T-helper 2 cell treated with Interferon-gamma antibody and Interleukin-4, amounts not matched to agents 5 μg/mL and 100 μg/mL, for 36 hours (primary cell): ENCODE measurements at regions not wholly inside any gene's neighbourhood (a gene's known extent, or its start where the extent isn't known, plus 50 kb on each side); places are given as distances from the start of the nearest gene placed in this dataset.

Source experiments
- DNase-seq: peaks from one replicate; pipeline ENCODE4 v3.0.0; 2021; ENCODE audit warnings: low spot score
- H3K27ac Mint-ChIP-seq: one replicate; pipeline ENCODE4 v1.8.0; 2021; ENCODE audit warnings: mild to moderate bottlenecking, mixed read lengths
- H3K27me3 Mint-ChIP-seq: one replicate; pipeline ENCODE4 v1.8.0; 2021; ENCODE audit warnings: low read depth, mixed read lengths
- H3K36me3 Mint-ChIP-seq: one replicate; pipeline ENCODE4 v1.8.0; 2021; ENCODE audit warnings: low read depth, mixed read lengths
- H3K4me1 Mint-ChIP-seq: one replicate; pipeline ENCODE4 v1.8.0; 2021; ENCODE audit warnings: low read depth, mixed read lengths
- H3K4me3 Mint-ChIP-seq: one replicate; pipeline ENCODE4 v1.8.0; 2022; ENCODE audit warnings: mild to moderate bottlenecking, moderate library complexity, mixed read lengths
- H3K9me3 Mint-ChIP-seq: one replicate; pipeline ENCODE4 v1.8.0; 2021; ENCODE audit warnings: mixed read lengths

DNA sequence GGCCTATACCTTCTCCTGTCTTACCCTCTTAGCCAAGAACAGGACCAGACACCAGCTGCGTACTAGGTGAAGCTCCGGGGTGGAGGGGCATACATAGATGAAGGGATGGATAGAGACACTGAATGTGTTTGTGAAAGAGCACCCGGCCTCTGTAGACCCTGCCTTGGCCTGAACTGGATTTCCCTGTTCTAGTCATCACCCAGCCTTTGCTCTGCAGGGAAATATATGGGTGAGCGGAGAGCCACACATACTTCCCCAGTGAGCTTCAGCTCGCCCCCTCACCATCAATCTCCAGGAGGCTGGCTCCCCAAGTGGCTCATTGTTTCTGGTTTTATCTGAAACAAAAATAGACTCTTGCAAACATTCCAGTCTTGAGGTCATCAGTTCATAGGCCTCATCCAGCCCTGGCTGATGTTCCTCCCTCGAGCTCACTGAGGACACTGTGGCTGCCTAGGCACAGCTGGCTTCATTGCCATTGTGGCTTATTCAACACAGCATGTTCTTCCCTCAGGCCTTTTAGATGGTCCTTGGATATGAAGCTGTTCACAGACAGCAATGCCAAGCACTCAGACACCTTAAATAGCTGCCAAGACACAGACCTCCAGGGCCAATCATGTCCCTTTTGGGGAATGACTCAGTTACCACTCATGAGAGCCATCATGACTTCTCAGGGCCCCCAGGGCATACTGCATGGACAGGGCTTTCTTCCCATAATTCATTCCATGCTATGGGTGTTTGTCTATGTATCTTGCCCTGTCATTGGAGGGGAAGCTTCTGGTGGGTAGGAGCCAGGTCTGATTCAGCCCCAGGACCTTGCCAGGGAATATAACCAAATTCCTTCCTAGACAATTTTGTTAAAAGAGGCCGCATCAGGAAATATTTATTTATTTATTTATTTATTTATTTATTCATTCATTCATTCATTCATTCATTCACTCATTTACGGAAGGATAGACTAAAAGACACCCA lies 82.4 kb downstream of the TTC32 start:
- no peaks in the 10 kb centered on the region for H3K9me3 Mint-ChIP-seq
- H3K36me3 Mint-ChIP-seq: no peaks in the 10 kb centered on the region

DNA sequence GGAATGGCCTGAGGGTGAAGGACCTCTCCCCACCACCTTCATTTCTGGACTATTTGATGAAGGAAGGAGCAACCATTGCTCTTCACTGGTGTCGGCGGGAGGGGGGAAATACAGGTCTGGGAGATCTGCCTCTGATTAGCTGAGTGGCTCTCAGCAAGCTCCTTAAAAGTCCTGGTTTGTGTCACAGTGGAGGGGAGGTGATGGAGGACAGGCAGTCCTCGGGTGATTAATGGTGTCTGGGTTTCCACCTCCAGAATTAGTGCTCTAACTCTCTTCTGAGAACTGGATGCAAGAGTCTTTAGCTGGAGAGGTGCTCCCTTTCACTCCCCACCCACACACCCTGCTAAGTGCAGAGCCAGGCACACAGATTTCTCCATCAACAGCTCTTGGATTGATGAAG lies 83.2 kb downstream of the TTC32 start:
- no peak overlapping the region for H3K4me3 Mint-ChIP-seq
- H3K27me3 Mint-ChIP-seq: peaks cover 8% of the 10 kb centered on the region
- no peak overlapping the region for H3K27ac Mint-ChIP-seq
- H3K9me3 Mint-ChIP-seq: no peaks in the 10 kb centered on the region
- no peak for DNase-seq
- H3K4me1 Mint-ChIP-seq: no peaks in the 10 kb centered on the region
- H3K36me3 Mint-ChIP-seq: no peaks in the 10 kb centered on the region

More for the DNA sequence above, 82.4 kb downstream of the TTC32 start:
- Mint-ChIP-seq H3K4me1 (no peaks in the 10 kb centered on the region), H3K4me3 (no peak overlapping the region), H3K27me3 (peaks cover 13% of the 10 kb centered on the region), H3K27ac (no peak overlapping the region)
- no peak for DNase-seq

DNA sequence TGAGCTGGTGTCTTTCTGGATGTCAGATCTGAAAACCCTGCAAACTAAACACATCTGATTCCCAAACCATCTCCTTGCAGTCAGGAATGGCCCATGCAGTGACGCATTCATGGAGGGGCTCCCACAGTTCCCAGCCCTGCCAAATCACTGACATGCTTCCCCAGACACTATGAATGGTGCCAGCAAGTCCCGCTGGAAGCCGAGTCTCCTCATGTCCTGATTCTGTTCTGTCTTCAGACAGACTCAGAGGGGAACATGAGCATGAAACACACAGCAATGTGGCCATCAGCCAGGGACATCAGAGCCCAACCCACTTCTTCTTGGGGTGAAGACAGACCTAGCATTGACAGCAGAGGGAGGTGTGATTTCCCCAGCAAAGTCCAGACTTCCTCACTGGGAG lies 83.7 kb downstream of the TTC32 start:
- Mint-ChIP-seq H3K4me1 (no peaks in the 10 kb centered on the region), H3K4me3 (no peak overlapping the region), H3K36me3 (no peaks in the 10 kb centered on the region), H3K9me3 (no peaks in the 10 kb centered on the region), H3K27ac (no peak overlapping the region), H3K27me3 (peaks cover 6% of the 10 kb centered on the region)
- no peak for DNase-seq

DNA sequence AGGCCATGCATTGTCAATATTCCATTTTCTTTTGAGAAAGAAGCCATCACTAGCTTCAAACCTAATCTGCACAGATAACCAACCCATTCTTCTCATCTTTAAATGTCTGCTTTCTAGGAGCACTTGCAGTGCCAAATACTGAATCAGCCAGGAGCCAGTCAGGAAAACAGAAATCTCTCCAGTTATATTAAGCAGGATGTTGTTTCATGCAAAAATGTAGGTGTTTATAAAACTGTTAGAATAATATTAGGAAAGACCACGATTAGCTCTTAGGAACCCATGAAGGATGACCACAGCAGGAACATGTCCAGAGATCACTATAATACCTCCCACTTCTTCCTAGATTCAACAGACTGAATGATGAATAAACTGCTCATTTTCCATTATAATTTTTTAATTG lies 86.0 kb downstream of the TTC32 start:
- Mint-ChIP-seq H3K27ac (no peak overlapping the region), H3K4me1 (no peaks in the 10 kb centered on the region), H3K27me3 (peaks cover 5% of the 10 kb centered on the region)

DNA sequence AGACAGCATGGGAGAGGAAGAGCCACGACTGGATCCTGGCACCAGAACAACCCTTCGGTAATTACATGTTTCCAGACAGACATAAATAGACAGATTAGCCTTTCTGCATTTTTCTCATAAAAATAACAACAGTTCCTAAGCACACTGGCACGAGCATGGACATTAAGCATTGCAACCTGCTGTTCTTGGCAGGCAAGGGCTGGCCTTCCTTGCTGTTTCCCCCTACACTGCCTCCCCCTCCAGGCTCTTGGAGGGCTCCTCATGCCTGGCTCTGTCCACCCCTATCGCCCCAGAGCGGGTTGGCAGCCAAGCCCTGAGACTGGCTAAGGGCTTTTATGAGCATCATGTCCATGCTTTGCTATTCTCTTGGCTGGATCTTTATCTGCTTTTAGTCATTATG lies 89.6 kb downstream of the TTC32 start:
- DNase-seq: no peak
- H3K4me3 Mint-ChIP-seq: no peak overlapping the region
- no peaks in the 10 kb centered on the region for H3K36me3 Mint-ChIP-seq
- H3K27me3 Mint-ChIP-seq: peaks cover 5% of the 10 kb centered on the region
- H3K4me1 Mint-ChIP-seq: no peaks in the 10 kb centered on the region
- H3K27ac Mint-ChIP-seq: no peak overlapping the region
- H3K9me3 Mint-ChIP-seq: no peaks in the 10 kb centered on the region

More for the DNA sequence above, 86.0 kb downstream of the TTC32 start:
- Mint-ChIP-seq H3K36me3 (no peaks in the 10 kb centered on the region), H3K9me3 (no peaks in the 10 kb centered on the region), H3K4me3 (no peak overlapping the region)
- no peak for DNase-seq

DNA sequence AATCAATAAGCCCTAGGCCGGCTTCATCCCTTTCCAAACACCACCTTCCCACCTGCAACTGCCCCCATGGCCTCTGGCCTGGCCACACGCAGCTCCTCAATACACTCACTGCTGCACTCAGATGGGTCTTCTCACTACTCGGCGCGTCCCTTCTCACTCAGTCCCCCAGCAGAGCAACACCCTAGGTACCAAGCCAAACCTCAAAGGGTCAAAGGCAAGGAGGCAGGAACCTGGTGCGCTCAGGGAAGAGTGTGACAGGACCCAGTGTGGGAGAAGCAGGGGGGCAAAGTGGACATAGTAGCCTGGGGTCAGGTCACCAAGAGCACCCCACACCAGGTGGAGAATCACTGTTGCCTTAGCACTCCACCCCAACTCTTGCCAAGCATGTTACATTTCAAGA lies 90.6 kb downstream of the TTC32 start:
- Mint-ChIP-seq H3K27me3 (peaks cover 5% of the 10 kb centered on the region), H3K36me3 (no peaks in the 10 kb centered on the region), H3K27ac (no peak overlapping the region), H3K4me1 (no peaks in the 10 kb centered on the region), H3K4me3 (no peak overlapping the region), H3K9me3 (no peaks in the 10 kb centered on the region)
- DNase-seq: no peak

DNA sequence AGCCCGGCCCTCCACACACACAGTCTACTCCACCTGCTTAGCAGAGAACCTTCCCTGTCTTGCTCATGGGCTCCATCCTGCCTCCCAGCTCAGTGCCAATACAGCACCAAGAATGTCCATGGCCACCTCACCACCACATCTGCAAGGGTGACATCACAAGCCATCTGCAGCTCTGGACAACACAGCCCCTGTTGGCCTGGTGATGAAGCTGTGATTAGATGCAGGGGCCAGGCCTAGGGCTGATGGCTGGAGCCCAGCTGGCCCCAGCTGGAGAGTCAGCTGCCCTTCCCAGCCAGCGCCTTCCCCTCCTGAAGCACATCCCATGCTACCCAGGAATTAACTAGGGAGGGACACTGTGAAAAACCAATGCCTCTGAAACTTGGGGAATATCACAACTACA lies 91.1 kb downstream of the TTC32 start:
- Mint-ChIP-seq H3K9me3 (no peaks in the 10 kb centered on the region), H3K36me3 (no peaks in the 10 kb centered on the region), H3K27me3 (peaks cover 5% of the 10 kb centered on the region), H3K27ac (no peak overlapping the region), H3K4me3 (no peak overlapping the region), H3K4me1 (no peaks in the 10 kb centered on the region)
- no peak for DNase-seq

DNA sequence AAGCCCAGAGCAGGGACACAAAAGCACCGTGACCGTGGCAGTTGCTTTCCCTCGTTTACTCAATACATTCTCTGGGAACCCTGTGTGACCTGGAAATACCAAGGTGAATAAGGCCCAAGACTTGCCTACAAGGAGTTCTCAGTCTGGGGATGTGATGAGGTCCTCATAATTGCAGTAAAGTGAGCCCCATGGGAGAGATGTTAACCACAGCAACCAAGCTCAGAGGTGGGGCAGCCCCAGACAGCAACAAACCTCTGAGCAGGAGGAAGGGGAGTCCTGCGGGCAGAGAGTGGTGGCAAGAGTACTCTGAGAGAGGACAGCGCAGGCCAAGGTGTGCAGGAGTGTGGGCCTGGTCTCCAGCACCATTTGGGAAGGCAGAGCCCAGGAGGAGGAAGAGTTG lies 91.6 kb downstream of the TTC32 start:
- Mint-ChIP-seq H3K36me3 (no peaks in the 10 kb centered on the region), H3K27ac (no peak overlapping the region), H3K9me3 (no peaks in the 10 kb centered on the region), H3K27me3 (peaks cover 3% of the 10 kb centered on the region), H3K4me3 (no peak overlapping the region), H3K4me1 (no peaks in the 10 kb centered on the region)
- DNase-seq: no peak

DNA sequence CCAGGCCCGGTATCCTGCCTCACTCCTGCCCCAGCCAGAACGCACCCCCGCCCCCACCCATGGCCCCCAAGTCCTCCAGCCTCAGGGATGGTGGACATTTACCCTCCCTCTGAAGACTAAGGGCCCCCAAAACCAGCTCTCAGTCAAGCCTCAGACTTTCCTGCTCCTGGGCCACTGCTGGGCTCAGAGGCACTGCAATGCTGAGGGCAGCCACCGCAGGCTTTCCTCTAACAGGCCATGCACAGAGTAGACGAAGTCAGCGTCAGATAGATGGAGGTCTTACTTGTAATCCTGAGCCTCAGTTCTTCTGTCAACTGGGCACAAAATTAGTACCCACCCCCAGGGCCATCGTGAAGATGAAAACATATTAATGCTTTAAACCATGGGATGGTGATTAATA lies 92.6 kb downstream of the TTC32 start:
- Mint-ChIP-seq H3K27ac (no peak overlapping the region), H3K27me3 (no peaks in the 10 kb centered on the region), H3K36me3 (no peaks in the 10 kb centered on the region), H3K4me3 (no peak overlapping the region), H3K9me3 (no peaks in the 10 kb centered on the region), H3K4me1 (no peaks in the 10 kb centered on the region)
- DNase-seq: no peak

DNA sequence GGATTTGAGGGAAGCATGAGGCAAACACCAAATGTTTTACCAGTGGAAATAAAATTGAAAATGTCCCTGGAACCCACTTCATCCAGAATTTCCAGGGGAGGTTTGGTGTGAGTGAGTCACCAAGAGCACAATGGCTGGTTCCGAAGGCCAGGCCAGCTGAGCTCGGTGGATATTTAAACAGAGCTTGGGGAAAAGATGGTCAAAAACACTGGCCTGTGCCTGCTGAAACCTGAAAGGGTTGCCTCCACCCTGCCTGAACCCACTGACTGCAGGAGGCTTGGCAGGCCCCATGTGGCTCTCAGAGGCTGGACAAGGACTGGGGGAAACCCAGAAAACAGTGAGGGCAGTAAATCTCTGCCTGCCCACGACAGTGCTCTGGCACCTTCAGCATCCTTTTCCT lies 93.9 kb downstream of the TTC32 start:
- Mint-ChIP-seq H3K27me3 (no peaks in the 10 kb centered on the region), H3K4me3 (no peak overlapping the region), H3K27ac (no peak overlapping the region), H3K4me1 (no peaks in the 10 kb centered on the region), H3K9me3 (no peaks in the 10 kb centered on the region), H3K36me3 (no peaks in the 10 kb centered on the region)
- DNase-seq: no peak

DNA sequence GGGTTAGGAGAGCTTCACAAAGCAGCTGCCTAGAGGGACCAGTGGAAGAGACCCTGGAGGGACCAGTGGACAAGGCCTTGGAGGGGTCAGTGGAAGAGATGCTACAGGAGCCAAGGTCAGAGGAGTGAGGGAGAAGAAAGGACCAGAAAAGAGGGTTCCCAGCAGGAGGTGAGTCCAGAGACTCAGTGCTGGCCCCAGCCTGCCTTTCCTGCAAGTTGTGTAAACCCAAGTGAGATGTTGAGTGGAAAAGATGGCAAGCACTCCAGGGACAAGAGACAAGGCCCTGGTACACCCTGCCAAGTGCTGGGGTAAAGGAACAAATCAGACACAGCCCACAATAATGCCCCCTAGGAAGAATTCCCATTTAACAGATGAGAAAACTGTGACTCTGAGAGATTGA lies 94.4 kb downstream of the TTC32 start:
- no peaks in the 10 kb centered on the region for H3K27me3 Mint-ChIP-seq
- H3K4me1 Mint-ChIP-seq: no peaks in the 10 kb centered on the region
- H3K27ac Mint-ChIP-seq: no peak overlapping the region
- no peak overlapping the region for H3K4me3 Mint-ChIP-seq
- no peaks in the 10 kb centered on the region for H3K36me3 Mint-ChIP-seq
- H3K9me3 Mint-ChIP-seq: no peaks in the 10 kb centered on the region
- no peak for DNase-seq

DNA sequence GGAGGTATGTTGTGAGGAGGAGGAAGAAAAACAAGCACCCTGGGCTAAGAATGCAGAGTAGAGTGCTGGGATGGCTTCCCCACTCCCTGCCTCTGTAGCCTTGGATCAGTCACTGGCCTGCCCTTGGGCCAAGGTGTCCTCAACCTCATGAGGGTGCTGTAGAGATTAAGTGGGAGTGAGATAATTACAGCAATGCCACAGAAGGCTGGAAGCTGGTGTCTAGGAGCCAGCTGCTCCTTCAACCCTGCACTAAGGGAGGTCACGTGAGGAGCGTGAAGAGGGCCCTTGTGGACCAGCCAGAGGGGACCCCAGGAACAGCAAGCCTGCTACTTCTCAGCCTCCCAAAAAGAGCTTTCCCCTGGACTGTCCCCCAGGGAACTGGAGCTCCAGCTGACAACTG lies 95.2 kb downstream of the TTC32 start:
- Mint-ChIP-seq H3K4me3 (no peak overlapping the region), H3K4me1 (no peaks in the 10 kb centered on the region), H3K27ac (no peak overlapping the region), H3K9me3 (no peaks in the 10 kb centered on the region), H3K27me3 (no peaks in the 10 kb centered on the region), H3K36me3 (no peaks in the 10 kb centered on the region)
- DNase-seq: no peak

DNA sequence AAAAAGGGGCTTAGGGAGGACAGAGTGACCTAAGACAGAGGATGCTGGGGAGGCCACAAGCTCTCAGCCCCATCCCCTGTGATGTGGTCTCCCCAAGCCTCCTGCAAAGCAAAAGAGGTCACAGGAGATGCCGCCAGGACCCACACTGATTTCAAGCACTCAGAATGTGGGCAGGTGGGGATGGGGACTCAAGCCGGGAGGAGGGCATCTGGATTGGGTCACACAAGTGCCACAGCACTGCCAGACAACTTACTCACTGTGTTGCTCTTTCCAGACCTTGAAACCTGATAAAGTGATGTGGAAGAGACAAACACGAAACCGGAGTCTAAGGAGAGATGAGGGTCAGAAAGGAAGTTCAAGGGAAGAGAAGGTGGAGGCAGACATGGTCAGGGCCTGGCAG lies 95.7 kb downstream of the TTC32 start:
- Mint-ChIP-seq H3K27me3 (no peaks in the 10 kb centered on the region), H3K27ac (no peak overlapping the region), H3K4me1 (no peaks in the 10 kb centered on the region), H3K36me3 (no peaks in the 10 kb centered on the region), H3K4me3 (no peak overlapping the region), H3K9me3 (no peaks in the 10 kb centered on the region)
- no peak for DNase-seq

DNA sequence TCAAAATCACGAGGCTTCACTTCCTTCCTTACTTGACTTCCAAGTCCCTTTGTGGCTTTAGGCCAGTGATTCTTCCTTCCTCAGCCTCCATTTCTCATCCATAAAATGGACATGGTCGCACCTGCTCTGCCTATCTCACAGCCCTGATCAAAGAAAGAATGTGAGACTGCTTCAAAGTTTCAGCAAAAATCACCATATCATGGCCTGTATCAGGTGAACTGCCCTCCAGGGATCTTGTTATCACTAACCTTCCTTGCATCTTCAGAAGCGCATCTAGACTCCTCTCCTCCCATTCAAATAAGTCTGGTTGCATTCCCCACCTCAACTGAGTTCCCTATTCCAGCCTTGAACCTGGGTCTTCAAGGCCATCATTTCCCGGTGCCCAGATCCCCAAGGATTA lies 96.5 kb downstream of the TTC32 start:
- no peak for DNase-seq
- no peak overlapping the region for H3K4me3 Mint-ChIP-seq
- no peak overlapping the region for H3K27ac Mint-ChIP-seq
- H3K27me3 Mint-ChIP-seq: no peaks in the 10 kb centered on the region
- H3K9me3 Mint-ChIP-seq: no peaks in the 10 kb centered on the region
- H3K4me1 Mint-ChIP-seq: no peaks in the 10 kb centered on the region
- no peaks in the 10 kb centered on the region for H3K36me3 Mint-ChIP-seq
